ENCODE measurements at regions not wholly inside any gene's neighbourhood (a gene's known extent, or its start where the extent isn't known, plus 50 kb on each side); places are given as distances from the start of the nearest gene placed in this dataset.

DNA sequence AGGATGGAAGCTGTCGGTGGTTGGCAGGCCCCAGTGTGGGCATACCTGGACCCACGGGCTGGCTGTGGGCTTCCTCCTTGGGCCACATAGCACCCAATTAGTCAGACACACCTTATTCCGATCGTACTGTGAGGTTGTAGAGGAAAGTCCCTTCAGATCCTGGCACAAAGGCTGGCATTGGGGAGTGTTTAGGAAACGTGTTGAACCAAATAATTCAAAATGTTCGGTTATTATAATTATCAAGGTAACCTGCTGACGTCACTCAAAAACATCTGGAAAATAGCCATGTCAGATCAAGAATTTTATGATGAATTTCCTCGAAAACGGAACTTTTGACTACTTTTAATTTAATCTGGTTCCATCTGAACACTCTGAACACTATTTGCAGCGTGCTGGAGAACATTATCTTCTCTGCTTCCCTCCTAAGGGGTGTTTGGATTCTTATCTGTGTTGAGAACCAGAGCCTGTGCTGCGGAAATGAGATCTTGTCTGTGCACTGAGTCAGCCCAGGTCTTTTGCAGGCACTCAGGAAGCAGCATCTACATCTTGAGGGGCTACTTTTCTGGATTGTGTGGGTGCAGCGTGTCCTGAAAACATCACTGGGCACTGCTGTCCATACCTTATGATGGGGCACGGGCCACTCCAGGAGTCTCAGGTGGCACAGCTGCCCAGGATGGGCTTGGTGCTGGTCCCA, 100.3 kb downstream of the SLC25A47 start:
- H3K9me3 ChIP-seq, result no peaks in the 10 kb centered on the region
- H3K4me3 ChIP-seq, result no peak overlapping the region
- no peak for ATAC-seq
- no peak for DNase-seq
- no peak overlapping the region for H3K27ac ChIP-seq
- H3K27me3 ChIP-seq (ENCODE audit: insufficient read depth in 3 of 3, low read length in 2 of 3), result no peaks in the 10 kb centered on the region
- no peaks in the 10 kb centered on the region for H3K36me3 ChIP-seq (ENCODE audit: insufficient read depth in 1 of 2, low read depth in 1 of 2)
- WGBS, 3 donors, result 78 to 90% (median 81%) methylated on average over 13 of the region's 13 CpGs
- TF ChIP-seq, protein P1, sequence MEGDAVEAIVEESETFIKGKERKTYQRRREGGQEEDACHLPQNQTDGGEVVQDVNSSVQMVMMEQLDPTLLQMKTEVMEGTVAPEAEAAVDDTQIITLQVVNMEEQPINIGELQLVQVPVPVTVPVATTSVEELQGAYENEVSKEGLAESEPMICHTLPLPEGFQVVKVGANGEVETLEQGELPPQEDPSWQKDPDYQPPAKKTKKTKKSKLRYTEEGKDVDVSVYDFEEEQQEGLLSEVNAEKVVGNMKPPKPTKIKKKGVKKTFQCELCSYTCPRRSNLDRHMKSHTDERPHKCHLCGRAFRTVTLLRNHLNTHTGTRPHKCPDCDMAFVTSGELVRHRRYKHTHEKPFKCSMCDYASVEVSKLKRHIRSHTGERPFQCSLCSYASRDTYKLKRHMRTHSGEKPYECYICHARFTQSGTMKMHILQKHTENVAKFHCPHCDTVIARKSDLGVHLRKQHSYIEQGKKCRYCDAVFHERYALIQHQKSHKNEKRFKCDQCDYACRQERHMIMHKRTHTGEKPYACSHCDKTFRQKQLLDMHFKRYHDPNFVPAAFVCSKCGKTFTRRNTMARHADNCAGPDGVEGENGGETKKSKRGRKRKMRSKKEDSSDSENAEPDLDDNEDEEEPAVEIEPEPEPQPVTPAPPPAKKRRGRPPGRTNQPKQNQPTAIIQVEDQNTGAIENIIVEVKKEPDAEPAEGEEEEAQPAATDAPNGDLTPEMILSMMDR (IDR thresholded peaks at IDR 0.05), result no peak
- intact Hi-C loops (cut with DNase I), result no loop called here
- no peaks in the 10 kb centered on the region for H3K4me1 ChIP-seq

DNA sequence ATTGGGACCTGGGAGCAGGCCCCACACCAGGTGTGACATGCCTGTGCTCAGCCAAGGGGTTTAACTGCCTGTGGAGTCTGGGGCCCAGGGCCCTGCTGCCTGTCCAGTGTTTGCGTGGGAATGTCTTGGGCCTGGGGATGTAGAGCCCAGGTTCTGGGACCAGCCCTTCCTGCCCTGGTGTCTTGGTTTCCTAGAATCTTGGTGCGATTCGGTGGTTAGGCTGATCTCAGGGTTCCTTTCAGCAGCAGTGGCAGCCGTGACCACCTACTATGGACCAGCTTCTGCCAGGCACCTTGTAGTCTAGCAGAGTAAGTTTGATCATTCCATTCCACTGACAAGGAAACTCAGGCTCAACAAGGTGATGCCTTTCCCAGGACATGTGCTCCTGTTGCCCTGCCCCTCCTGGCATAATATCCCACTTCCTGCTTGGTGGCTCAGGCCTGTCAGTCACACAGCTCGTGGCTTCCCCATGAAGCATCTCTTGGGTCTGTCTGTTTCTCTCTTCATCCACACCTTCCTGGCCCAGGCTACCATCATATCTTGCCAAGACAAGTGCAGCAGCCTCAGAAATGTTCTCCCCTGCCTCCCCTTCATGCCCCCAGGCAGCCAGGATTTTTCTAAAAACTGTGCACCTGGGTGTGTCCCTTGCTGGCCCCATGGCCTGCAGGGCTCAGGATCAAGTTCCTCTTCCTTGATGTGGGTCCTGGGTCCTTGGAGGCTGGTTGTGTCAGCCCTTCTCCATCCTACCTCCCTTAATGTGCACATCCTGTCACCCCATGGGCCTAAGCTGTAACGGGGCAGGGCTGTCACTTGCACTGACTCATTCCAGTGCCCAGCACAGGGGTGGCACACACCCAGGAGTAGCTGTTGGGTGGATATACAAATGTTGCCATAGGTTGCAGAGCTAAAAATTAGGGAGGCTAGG, 101.6 kb downstream of the SLC25A47 start:
- no peaks in the 10 kb centered on the region for H3K36me3 ChIP-seq (ENCODE audit: insufficient read depth in 1 of 2, low read depth in 1 of 2)
- no peaks in the 10 kb centered on the region for H3K9me3 ChIP-seq
- H3K4me3 ChIP-seq, result no peak overlapping the region
- 78 to 84% (median 82%) methylated on average over 6 of the region's 6 CpGs for WGBS, 3 donors
- H3K27ac ChIP-seq, result no peak overlapping the region
- ATAC-seq, result no peak
- no peaks in the 10 kb centered on the region for H3K4me1 ChIP-seq
- intact Hi-C loops (cut with DNase I), result no loop called here
- no peak for DNase-seq
- H3K27me3 ChIP-seq (ENCODE audit: insufficient read depth in 3 of 3, low read length in 2 of 3), result no peaks in the 10 kb centered on the region
- TF ChIP-seq, protein P1 (IDR thresholded peaks at IDR 0.05), result no peak

DNA sequence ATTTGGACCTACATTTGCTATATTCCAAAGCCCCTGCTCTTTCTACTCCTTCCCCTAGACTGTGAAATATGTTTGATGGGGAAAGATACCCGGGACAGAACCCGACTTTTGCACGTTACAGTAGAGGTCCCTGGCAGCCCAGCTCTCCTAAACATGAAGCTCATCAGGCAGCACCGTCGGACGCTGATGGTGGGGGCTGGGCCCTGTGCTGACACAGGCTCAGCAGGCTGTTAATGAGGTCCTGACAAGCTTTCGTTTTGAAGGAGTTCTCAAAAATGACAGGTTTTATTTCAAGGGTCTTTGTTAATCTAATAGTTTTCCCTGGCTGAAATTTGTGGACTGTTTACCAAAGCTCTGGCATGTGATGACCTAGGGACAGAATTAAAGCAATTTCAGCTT, 102.3 kb downstream of the SLC25A47 start:
- Histone ChIP-seq H3K27me3 (ENCODE audit: insufficient read depth in 3 of 3, low read length in 2 of 3) (no peaks in the 10 kb centered on the region), H3K4me3 (no peak overlapping the region), H3K9me3 (no peaks in the 10 kb centered on the region), H3K36me3 (ENCODE audit: insufficient read depth in 1 of 2, low read depth in 1 of 2) (no peaks in the 10 kb centered on the region), H3K4me1 (no peaks in the 10 kb centered on the region), H3K27ac (no peak overlapping the region)
- TF ChIP-seq, protein P1 (IDR thresholded peaks at IDR 0.05), result no peak
- WGBS, 3 donors, result 79 to 82% (median 79%) methylated on average over 7 of the region's 7 CpGs
- DNase-seq (no peak), ATAC-seq (no peak)
- intact Hi-C loops (cut with DNase I), result no loop called here

DNA sequence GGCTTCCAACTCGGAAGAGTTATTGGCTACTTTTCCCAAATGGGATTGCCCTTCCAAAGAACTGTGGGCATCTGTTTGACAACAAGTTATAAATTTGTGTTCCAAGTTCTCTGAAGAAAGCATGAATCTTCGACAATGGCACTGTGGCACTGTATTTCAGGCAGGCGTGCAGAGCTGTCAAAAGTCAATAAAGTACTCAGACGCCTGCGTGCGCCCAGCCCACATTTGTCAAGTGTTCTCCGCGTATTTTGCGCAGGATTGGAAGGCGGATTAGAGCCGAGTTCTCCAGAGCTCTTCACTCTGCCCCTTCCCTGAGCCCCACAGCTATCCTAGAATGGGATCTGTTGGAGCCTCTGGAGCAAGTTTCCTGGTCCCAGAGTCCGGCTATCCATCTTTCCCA, 103.2 kb downstream of the SLC25A47 start:
- H3K4me1 ChIP-seq, result no peaks in the 10 kb centered on the region
- ATAC-seq (no peak), DNase-seq (no peak)
- H3K4me3 ChIP-seq, result no peak overlapping the region
- no peaks in the 10 kb centered on the region for H3K36me3 ChIP-seq (ENCODE audit: insufficient read depth in 1 of 2, low read depth in 1 of 2)
- 74 to 92% (median 91%) methylated on average over 12 of the region's 12 CpGs for WGBS, 3 donors
- H3K27me3 ChIP-seq (ENCODE audit: insufficient read depth in 3 of 3, low read length in 2 of 3), result no peaks in the 10 kb centered on the region
- no peaks in the 10 kb centered on the region for H3K9me3 ChIP-seq
- TF ChIP-seq, protein P1 (IDR thresholded peaks at IDR 0.05), result no peak
- intact Hi-C loops (cut with DNase I), result no loop called here
- no peak overlapping the region for H3K27ac ChIP-seq

Data from psoas muscle (tissue), 7 donors.